Liver (tissue), 8 donors: ENCODE measurements at regions not wholly inside any gene's neighbourhood (a gene's known extent, or its start where the extent isn't known, plus 50 kb on each side); places are given as distances from the start of the nearest gene placed in this dataset.

Source experiments
- DNase-seq: peaks from one replicate; pipeline ENCODE4 v3.0.0-alpha.2; 2017; ENCODE audit warnings: low spot score
- H3K27ac ChIP-seq, 2 donors: one replicate each; pipeline ENCODE4 v1.7.0; 2013; ENCODE audit warnings: inconsistent platforms in 2 of 2, low read length in 2 of 2, control low read depth in 1 of 2, low read depth in 1 of 2, mild to moderate bottlenecking in 1 of 2
- H3K27me3 ChIP-seq, 4 donors: one replicate each; pipeline versions ENCODE4 v1.6.1 to v1.7.0; 2013; ENCODE audit warnings: low read length in 3 of 4, inconsistent platforms in 1 of 4, mild to moderate bottlenecking in 1 of 4, moderate library complexity in 1 of 4; ENCODE audit not compliant: control insufficient read depth in 4 of 4, insufficient read depth in 4 of 4
- H3K36me3 ChIP-seq, 4 donors: one replicate each; pipeline versions ENCODE4 v1.6.1 to v1.7.0; 2013; ENCODE audit warnings: low read length in 3 of 4, mild to moderate bottlenecking in 3 of 4, low read depth in 1 of 4, moderate library complexity in 1 of 4; ENCODE audit not compliant: control insufficient read depth in 4 of 4, insufficient read depth in 3 of 4
- H3K4me1 ChIP-seq, 4 donors: one replicate each; pipeline versions ENCODE4 v1.6.1 to v1.7.0; 2013; ENCODE audit warnings: low read length in 3 of 4, mild to moderate bottlenecking in 3 of 4, moderate library complexity in 1 of 4; ENCODE audit not compliant: control insufficient read depth in 4 of 4, insufficient read depth in 4 of 4
- H3K4me3 ChIP-seq, 3 donors: one replicate each; pipeline versions ENCODE4 v1.6.1 to v1.7.0; 2013; ENCODE audit warnings: low read length in 3 of 3, control low read depth in 1 of 3, low read depth in 1 of 3, mild to moderate bottlenecking in 1 of 3
- H3K9ac ChIP-seq, 2 donors: one replicate each; pipeline ENCODE4 v1.7.0; 2013; ENCODE audit warnings: low read length in 2 of 2, mild to moderate bottlenecking in 2 of 2, moderate library complexity in 2 of 2, control low read depth in 1 of 2, low read depth in 1 of 2
- H3K9me3 ChIP-seq, 4 donors: one replicate each; pipeline versions ENCODE4 v1.6.1 to v1.7.0; 2013; ENCODE audit warnings: low read length in 3 of 4; ENCODE audit not compliant: control insufficient read depth in 4 of 4
- CTCF ChIP-seq: fragments of 150-350 bp; IDR thresholded peaks from 2 replicates; pipeline ENCODE4 v1.5.1; 2017; ENCODE audit warnings: improper control_type of control experiment, low read depth, low read length; ENCODE audit not compliant: missing input control
- EGR1 ChIP-seq, 2 donors: IDR thresholded peaks; 2 replicates each; pipeline ENCODE4 v1.6.1; 2016 to 2018; ENCODE audit warnings: antibody characterized with exemption in 2 of 2, low read depth in 2 of 2
- FOXA1 ChIP-seq: IDR thresholded peaks from 2 replicates; pipeline ENCODE4 v1.6.1; 2016; ENCODE audit warnings: antibody characterized with exemption
- FOXA2 ChIP-seq: IDR thresholded peaks from 2 replicates; pipeline ENCODE4 v1.6.1; 2016; ENCODE audit warnings: antibody characterized with exemption
- HNF4A ChIP-seq, 2 donors: conservative IDR thresholded peaks; 2 replicates each; pipeline ENCODE4 v1.6.1; 2016; ENCODE audit warnings: antibody characterized with exemption in 2 of 2, mild to moderate bottlenecking in 2 of 2
- HNF4G ChIP-seq: IDR thresholded peaks from 2 replicates; pipeline ENCODE4 v1.6.1; 2016; ENCODE audit warnings: antibody characterized with exemption
- JUND ChIP-seq, 2 donors: IDR thresholded peaks; 2 replicates each; pipeline ENCODE4 v1.6.1; 2016; ENCODE audit warnings: antibody characterized with exemption in 2 of 2
- MAX ChIP-seq: IDR thresholded peaks from 2 replicates; pipeline ENCODE4 v1.6.1; 2016; ENCODE audit warnings: antibody characterized with exemption
- NR2F2 ChIP-seq: IDR thresholded peaks from 2 replicates; pipeline ENCODE4 v1.6.1; 2016; ENCODE audit warnings: antibody characterized with exemption
- RAD21 ChIP-seq, 2 donors: IDR thresholded peaks; 2 replicates each; pipeline ENCODE4 v1.6.1; 2016; ENCODE audit warnings: antibody characterized with exemption in 2 of 2, mild to moderate bottlenecking in 2 of 2
- RXRA ChIP-seq, 2 donors: IDR thresholded peaks; 2 replicates each; pipeline ENCODE4 v1.6.1; 2017 to 2018; ENCODE audit warnings: antibody characterized with exemption in 2 of 2, mild to moderate bottlenecking in 1 of 2
- SP1 ChIP-seq: IDR thresholded peaks from 2 replicates; pipeline ENCODE4 v1.6.1; 2018; ENCODE audit warnings: antibody characterized with exemption, mild to moderate bottlenecking
- YY1 ChIP-seq: IDR thresholded peaks from 2 replicates; pipeline ENCODE4 v1.6.1; 2016; ENCODE audit warnings: antibody characterized with exemption, mild to moderate bottlenecking
- WGBS: extraction: QIAGEN DNeasy Blood & Tissue Kit; methylation state at CpG from one replicate; pipeline ENCODE4 v1.1.7; 2013; 5-methylcytosine and 5-hydroxymethylcytosine counted together
- TF ChIP-seq, protein P1 (sequence below): IDR thresholded peaks from 2 replicates; pipeline ENCODE4 v1.6.1; 2016; ENCODE audit warnings: antibody characterized with exemption
- TF ChIP-seq, protein P2 (sequence below): IDR thresholded peaks from 2 replicates; pipeline ENCODE4 v1.6.1; 2016; ENCODE audit warnings: antibody characterized with exemption, mild to moderate bottlenecking
- TF ChIP-seq, protein P3 (sequence below): IDR thresholded peaks from 2 replicates; pipeline ENCODE4 v1.6.1; 2016; ENCODE audit warnings: antibody characterized with exemption
- donor health status: healthy.
- donor health status: healthy.
- donor health status: healthy.
- donor health status: healthy.
- donor health status: healthy.

GRCh38 chr1:82612986-82613385 is 812.3 kb downstream of the ADGRL2 start:
- no peaks in the 10 kb centered on the region for H3K36me3 ChIP-seq
- TF ChIP-seq, protein P1, sequence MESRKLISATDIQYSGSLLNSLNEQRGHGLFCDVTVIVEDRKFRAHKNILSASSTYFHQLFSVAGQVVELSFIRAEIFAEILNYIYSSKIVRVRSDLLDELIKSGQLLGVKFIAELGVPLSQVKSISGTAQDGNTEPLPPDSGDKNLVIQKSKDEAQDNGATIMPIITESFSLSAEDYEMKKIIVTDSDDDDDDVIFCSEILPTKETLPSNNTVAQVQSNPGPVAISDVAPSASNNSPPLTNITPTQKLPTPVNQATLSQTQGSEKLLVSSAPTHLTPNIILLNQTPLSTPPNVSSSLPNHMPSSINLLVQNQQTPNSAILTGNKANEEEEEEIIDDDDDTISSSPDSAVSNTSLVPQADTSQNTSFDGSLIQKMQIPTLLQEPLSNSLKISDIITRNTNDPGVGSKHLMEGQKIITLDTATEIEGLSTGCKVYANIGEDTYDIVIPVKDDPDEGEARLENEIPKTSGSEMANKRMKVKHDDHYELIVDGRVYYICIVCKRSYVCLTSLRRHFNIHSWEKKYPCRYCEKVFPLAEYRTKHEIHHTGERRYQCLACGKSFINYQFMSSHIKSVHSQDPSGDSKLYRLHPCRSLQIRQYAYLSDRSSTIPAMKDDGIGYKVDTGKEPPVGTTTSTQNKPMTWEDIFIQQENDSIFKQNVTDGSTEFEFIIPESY, result no peak
- TF ChIP-seq FOXA2 (no peak), JUND (IDR thresholded peaks at IDR 0.05) (no peak), FOXA1 (no peak), YY1 (no peak), SP1 (no peak), HNF4G (no peak), EGR1 (IDR thresholded peaks at IDR 0.05; ENCODE audit: low read depth in 2 of 2) (no peak), MAX (no peak), NR2F2 (no peak), HNF4A (conservative IDR thresholded peaks at IDR 0.05) (no peak), CTCF (no peak), RXRA (IDR thresholded peaks at IDR 0.05) (no peak)
- TF ChIP-seq, protein P2, sequence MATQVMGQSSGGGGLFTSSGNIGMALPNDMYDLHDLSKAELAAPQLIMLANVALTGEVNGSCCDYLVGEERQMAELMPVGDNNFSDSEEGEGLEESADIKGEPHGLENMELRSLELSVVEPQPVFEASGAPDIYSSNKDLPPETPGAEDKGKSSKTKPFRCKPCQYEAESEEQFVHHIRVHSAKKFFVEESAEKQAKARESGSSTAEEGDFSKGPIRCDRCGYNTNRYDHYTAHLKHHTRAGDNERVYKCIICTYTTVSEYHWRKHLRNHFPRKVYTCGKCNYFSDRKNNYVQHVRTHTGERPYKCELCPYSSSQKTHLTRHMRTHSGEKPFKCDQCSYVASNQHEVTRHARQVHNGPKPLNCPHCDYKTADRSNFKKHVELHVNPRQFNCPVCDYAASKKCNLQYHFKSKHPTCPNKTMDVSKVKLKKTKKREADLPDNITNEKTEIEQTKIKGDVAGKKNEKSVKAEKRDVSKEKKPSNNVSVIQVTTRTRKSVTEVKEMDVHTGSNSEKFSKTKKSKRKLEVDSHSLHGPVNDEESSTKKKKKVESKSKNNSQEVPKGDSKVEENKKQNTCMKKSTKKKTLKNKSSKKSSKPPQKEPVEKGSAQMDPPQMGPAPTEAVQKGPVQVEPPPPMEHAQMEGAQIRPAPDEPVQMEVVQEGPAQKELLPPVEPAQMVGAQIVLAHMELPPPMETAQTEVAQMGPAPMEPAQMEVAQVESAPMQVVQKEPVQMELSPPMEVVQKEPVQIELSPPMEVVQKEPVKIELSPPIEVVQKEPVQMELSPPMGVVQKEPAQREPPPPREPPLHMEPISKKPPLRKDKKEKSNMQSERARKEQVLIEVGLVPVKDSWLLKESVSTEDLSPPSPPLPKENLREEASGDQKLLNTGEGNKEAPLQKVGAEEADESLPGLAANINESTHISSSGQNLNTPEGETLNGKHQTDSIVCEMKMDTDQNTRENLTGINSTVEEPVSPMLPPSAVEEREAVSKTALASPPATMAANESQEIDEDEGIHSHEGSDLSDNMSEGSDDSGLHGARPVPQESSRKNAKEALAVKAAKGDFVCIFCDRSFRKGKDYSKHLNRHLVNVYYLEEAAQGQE, result no peak
- no peak overlapping the region for H3K4me3 ChIP-seq
- WGBS, result 63% methylated on average over 3 of the region's 3 CpGs
- DNase-seq, result no peak
- no peaks in the 10 kb centered on the region for H3K4me1 ChIP-seq
- H3K27me3 ChIP-seq, result no peaks in the 10 kb centered on the region
- H3K9ac ChIP-seq, result no peak overlapping the region
- H3K27ac ChIP-seq, result no peak overlapping the region
- no peaks in the 10 kb centered on the region for H3K9me3 ChIP-seq

DNA sequence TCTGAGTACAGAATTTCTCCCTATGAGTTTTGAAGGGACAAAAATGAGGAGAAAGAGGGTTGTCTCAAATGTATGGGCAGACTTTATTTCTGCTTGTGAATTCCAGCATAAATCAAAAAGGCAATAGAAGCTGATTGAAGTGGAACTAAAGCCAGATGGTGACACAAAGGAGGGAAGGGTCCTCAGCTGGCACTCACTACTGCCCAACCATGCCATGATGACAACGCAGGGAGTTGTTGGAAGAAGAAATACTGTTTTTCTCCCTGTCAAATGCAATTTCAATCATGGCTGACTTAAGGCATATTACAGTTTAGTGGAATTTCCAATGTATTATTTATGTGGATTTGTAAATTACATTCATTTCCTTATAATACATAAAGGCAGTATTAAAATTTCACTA is 805.8 kb downstream of the ADGRL2 start:
- H3K27ac ChIP-seq, result no peak overlapping the region
- H3K9me3 ChIP-seq, result no peaks in the 10 kb centered on the region
- no peak for TF ChIP-seq FOXA1
- TF ChIP-seq EGR1 (IDR thresholded peaks at IDR 0.05; ENCODE audit: low read depth in 2 of 2), result no peak
- TF ChIP-seq, protein P3, sequence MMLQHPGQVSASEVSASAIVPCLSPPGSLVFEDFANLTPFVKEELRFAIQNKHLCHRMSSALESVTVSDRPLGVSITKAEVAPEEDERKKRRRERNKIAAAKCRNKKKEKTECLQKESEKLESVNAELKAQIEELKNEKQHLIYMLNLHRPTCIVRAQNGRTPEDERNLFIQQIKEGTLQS, result no peak
- no peak for TF ChIP-seq RAD21 (IDR thresholded peaks at IDR 0.05)
- no peak for TF ChIP-seq CTCF
- TF ChIP-seq, protein P1, result no peak
- TF ChIP-seq YY1, result no peak
- no peak for TF ChIP-seq SP1
- TF ChIP-seq HNF4A (conservative IDR thresholded peaks at IDR 0.05), result no peak
- TF ChIP-seq, protein P2, result no peak
- no peak overlapping the region for H3K9ac ChIP-seq
- no peaks in the 10 kb centered on the region for H3K4me1 ChIP-seq
- no peak for DNase-seq
- H3K4me3 ChIP-seq, result no peak overlapping the region
- 85% methylated on average over 1 of the region's 1 CpG for WGBS
- no peaks in the 10 kb centered on the region for H3K27me3 ChIP-seq
- H3K36me3 ChIP-seq, result no peaks in the 10 kb centered on the region
